Neural progenitor cell (in vitro differentiated cells): ENCODE measurements at regions not wholly inside any gene's neighbourhood (a gene's known extent, or its start where the extent isn't known, plus 50 kb on each side); places are given as distances from the start of the nearest gene placed in this dataset.

Experiments
- DNase-seq: peaks from one replicate; pipeline ENCODE4 v3.0.0-alpha.2; 2016; ENCODE audit warnings: low spot score
- H2AFZ ChIP-seq: fragments of 200-600 bp; sonication (generic); replicated peaks from 2 replicates; pipeline ENCODE4 v1.6.1; 2016; ENCODE audit warnings: antibody characterized with exemption
- H3F3A ChIP-seq: fragments of 200-600 bp; sonication (generic); 2 replicates; pipeline ENCODE4 v1.6.1; 2016; ENCODE audit warnings: antibody characterized with exemption, low read depth
- H3K27ac ChIP-seq: fragments of 200-600 bp; sonication (generic); 2 replicates; pipeline ENCODE4 v1.5.1; 2016; ENCODE audit warnings: mild to moderate bottlenecking
- H3K27me3 ChIP-seq: fragments of 200-600 bp; sonication (generic); 2 replicates; pipeline ENCODE4 v1.6.1; 2016; ENCODE audit warnings: mild to moderate bottlenecking, moderate library complexity
- H3K36me3 ChIP-seq: fragments of 200-600 bp; sonication (generic); 2 replicates; pipeline ENCODE4 v1.5.1; 2016
- H3K4me1 ChIP-seq: fragments of 200-600 bp; sonication (generic); 2 replicates; pipeline ENCODE4 v1.6.1; 2016; ENCODE audit warnings: mixed run types
- H3K4me2 ChIP-seq: fragments of 200-600 bp; sonication (generic); 2 replicates; pipeline ENCODE4 v1.6.1; 2016
- H3K4me3 ChIP-seq: fragments of 200-600 bp; sonication (generic); 2 replicates; pipeline ENCODE4 v1.5.1; 2016
- H3K79me2 ChIP-seq: fragments of 200-600 bp; sonication (generic); 2 replicates; pipeline ENCODE4 v1.6.1; 2016; ENCODE audit warnings: low read depth
- H3K9ac ChIP-seq: fragments of 200-600 bp; sonication (generic); 2 replicates; pipeline ENCODE4 v1.6.1; 2016
- H3K9me3 ChIP-seq: fragments of 200-600 bp; sonication (generic); 2 replicates; pipeline ENCODE4 v1.5.1; 2016; ENCODE audit warnings: low read depth
- H4K20me1 ChIP-seq: fragments of 200-600 bp; sonication (generic); 2 replicates; pipeline ENCODE4 v1.6.1; 2016; ENCODE audit warnings: low read depth
- H3K27ac Mint-ChIP-seq: 3 replicates; pipeline ENCODE4 v1.8.0; 2021; ENCODE audit warnings: mixed read lengths
- H3K27me3 Mint-ChIP-seq: 2 replicates; pipeline ENCODE4 v1.8.0; 2022; ENCODE audit warnings: low read depth, mild to moderate bottlenecking, inconsistent platforms, moderate library complexity, mixed read lengths; ENCODE audit not compliant: insufficient read depth
- H3K36me3 Mint-ChIP-seq: 3 replicates; pipeline ENCODE4 v1.8.0; 2021; ENCODE audit warnings: mixed read lengths
- H3K4me1 Mint-ChIP-seq: 3 replicates; pipeline ENCODE4 v1.8.0; 2021; ENCODE audit warnings: mixed read lengths
- H3K4me3 Mint-ChIP-seq: 3 replicates; pipeline ENCODE4 v1.8.0; 2021; ENCODE audit warnings: mild to moderate bottlenecking, moderate library complexity, mixed read lengths
- H3K9me3 Mint-ChIP-seq: 3 replicates; pipeline ENCODE4 v1.8.0; 2020; ENCODE audit warnings: mixed read lengths
- CTCF ChIP-seq: fragments of 200-600 bp; sonication (generic); IDR thresholded peaks from 2 replicates; pipeline ENCODE4 v1.5.1; 2017; ENCODE audit warnings: antibody characterized with exemption, mild to moderate bottlenecking
- EZH2 ChIP-seq: fragments of 200-600 bp; sonication (generic); IDR thresholded peaks from 2 replicates; pipeline ENCODE4 v1.6.1; 2017; ENCODE audit warnings: antibody characterized with exemption, mild to moderate bottlenecking, moderate library complexity
- EZH2phosphoT487 ChIP-seq: fragments of 200-600 bp; sonication (generic); IDR thresholded peaks from 2 replicates; pipeline ENCODE4 v1.6.1; 2017; ENCODE audit warnings: antibody characterized with exemption

GRCh38 chr5:135207866-135208265 is 173.8 kb upstream of the PITX1 start:
- H3K27me3 ChIP-seq: no peaks in the 10 kb centered on the region
- no peak overlapping the region for H3K4me2 ChIP-seq
- no peaks in the 10 kb centered on the region for H3K36me3 ChIP-seq

GRCh38 chr5:135206862-135207261 is 172.8 kb upstream of the PITX1 start:
- Histone ChIP-seq H3K4me2 (no peak overlapping the region), H3K36me3 (no peaks in the 10 kb centered on the region), H3K27me3 (no peaks in the 10 kb centered on the region), H3K9me3 (peaks cover 8% of the 10 kb centered on the region), H3K4me1 (no peaks in the 10 kb centered on the region), H2AFZ (no peak overlapping the region), H3K79me2 (no peaks in the 10 kb centered on the region), H3K9ac (no peak overlapping the region), H3K27ac (no peak overlapping the region), H3F3A (no peaks in the 10 kb centered on the region), H3K4me3 (no peak overlapping the region), H4K20me1 (no peaks in the 10 kb centered on the region)
- peaks cover 15% of the 10 kb centered on the region for H3K9me3 Mint-ChIP-seq
- no peak overlapping the region for H3K4me3 Mint-ChIP-seq
- peaks cover 6% of the 10 kb centered on the region for H3K27me3 Mint-ChIP-seq
- no peaks in the 10 kb centered on the region for H3K36me3 Mint-ChIP-seq
- peaks cover 16% of the 10 kb centered on the region for H3K4me1 Mint-ChIP-seq
- no peak overlapping the region for H3K27ac Mint-ChIP-seq
- DNase-seq: no peak
- no peak for TF ChIP-seq EZH2phosphoT487
- TF ChIP-seq EZH2: no peak
- TF ChIP-seq CTCF: no peak

More at GRCh38 chr5:135207866-135208265, 173.8 kb upstream of the PITX1 start:
- Histone ChIP-seq H3K9me3 (peaks cover under 1% of the 10 kb centered on the region), H2AFZ (no peak overlapping the region), H3K4me3 (no peak overlapping the region), H3K9ac (no peak overlapping the region), H3F3A (no peaks in the 10 kb centered on the region), H3K4me1 (no peaks in the 10 kb centered on the region), H3K27ac (no peak overlapping the region), H4K20me1 (no peaks in the 10 kb centered on the region), H3K79me2 (no peaks in the 10 kb centered on the region)
- Mint-ChIP-seq H3K36me3 (no peaks in the 10 kb centered on the region), H3K9me3 (peaks cover 9% of the 10 kb centered on the region), H3K4me3 (no peak overlapping the region), H3K4me1 (peaks cover 16% of the 10 kb centered on the region), H3K27me3 (peaks cover 7% of the 10 kb centered on the region), H3K27ac (no peak overlapping the region)
- no peak for DNase-seq
- TF ChIP-seq CTCF: no peak
- no peak for TF ChIP-seq EZH2phosphoT487
- TF ChIP-seq EZH2: no peak

- H3K79me2 ChIP-seq: no peaks in the 10 kb centered on the region
- no peak overlapping the region for H3K4me3 ChIP-seq
- H3K9me3 ChIP-seq: peaks cover 8% of the 10 kb centered on the region
- H3K27ac ChIP-seq: no peak overlapping the region
- TF ChIP-seq CTCF (no peak), EZH2 (no peak), EZH2phosphoT487 (no peak)
- H3K27me3 ChIP-seq: peaks cover 5% of the 10 kb centered on the region
- no peak overlapping the region for H2AFZ ChIP-seq
- no peaks in the 10 kb centered on the region for H3F3A ChIP-seq
- H3K4me1 ChIP-seq: no peaks in the 10 kb centered on the region
- no peak overlapping the region for H3K4me2 ChIP-seq
- Mint-ChIP-seq H3K27me3 (peaks cover 2% of the 10 kb centered on the region), H3K27ac (no peak overlapping the region), H3K9me3 (peaks cover 15% of the 10 kb centered on the region), H3K4me3 (no peak overlapping the region), H3K36me3 (no peaks in the 10 kb centered on the region), H3K4me1 (peaks cover 11% of the 10 kb centered on the region)
- H3K9ac ChIP-seq: no peak overlapping the region
- no peaks in the 10 kb centered on the region for H4K20me1 ChIP-seq
- DNase-seq: no peak
- H3K36me3 ChIP-seq: no peaks in the 10 kb centered on the region
These were observed 171.8 kb upstream of the PITX1 start for GRCh38 chr5:135205632-135206349.
